A549 (cell line): ENCODE measurements at regions not wholly inside any gene's neighbourhood (a gene's known extent, or its start where the extent isn't known, plus 50 kb on each side); places are given as distances from the start of the nearest gene placed in this dataset.

Experiments
- ATAC-seq, 2 experiments: fragments of 200-7000 bp in 1 of 2; fragments of >200 bp in 1 of 2; cut with Nextera tagmentation in 1 of 2; cut with Tn5 transposase in 1 of 2; 3 replicates each; pipeline versions ENCODE4 v1.8.0 to v1.9.1; 2018 to 2020; ENCODE audit warnings: mild to moderate bottlenecking in 1 of 2, moderate library complexity in 1 of 2
- CTCF ChIA-PET: fragments of 300-600 bp; sonication (Branson Sonifier 250); formaldehyde crosslinking; extraction: SDS; loops from one replicate; lab custom pipeline; 2021; ENCODE audit warnings: antibody characterized with exemption, inconsistent platforms; lab: Yijun Ruan, JAX
- POLR2A ChIA-PET: fragments of 350-600 bp; formaldehyde crosslinking; extraction: SDS; loops from one replicate; lab custom pipeline; 2021; ENCODE audit warnings: antibody characterized with exemption, inconsistent platforms; lab: Yijun Ruan, JAX
- DNase-seq, 2 experiments: peaks; one replicate each; pipeline versions ENCODE4 v3.0.0 to v3.0.0-alpha.2; 2011 to 2016; ENCODE audit warnings: low read depth in 1 of 2, low spot score in 1 of 2
- FAIRE-seq: peaks from 2 replicates; lab custom pipeline; 2011; peaks lifted over from hg19 to GRCh38; lab: Jason Lieb, UNC
- H3K27ac ChIP-seq, 2 experiments: fragments of >200 bp; sonication (Bioruptor Twin); formaldehyde crosslinking; 3 replicates each; pipeline ENCODE4 v1.5.1; 2016 to 2017
- H3K4me1 ChIP-seq: fragments of >200 bp; sonication (Bioruptor Twin); formaldehyde crosslinking; 3 replicates; pipeline ENCODE4 v1.6.1; 2016
- H3K4me2 ChIP-seq: fragments of >200 bp; sonication (Bioruptor Twin); formaldehyde crosslinking; 3 replicates; pipeline ENCODE4 v1.6.1; 2016
- H3K4me3 ChIP-seq: fragments of >200 bp; sonication (Bioruptor Twin); formaldehyde crosslinking; 3 replicates; pipeline ENCODE4 v1.5.1; 2016
- H3K9me3 ChIP-seq: fragments of >200 bp; sonication (Bioruptor Twin); formaldehyde crosslinking; 3 replicates; pipeline ENCODE4 v1.6.1; 2016
- CBX8 ChIP-seq: fragments of 200-600 bp; sonication (generic); IDR thresholded peaks from 2 replicates; pipeline ENCODE4 v1.6.1; 2016
- CHD2 ChIP-seq: fragments of 150-350 bp; IDR thresholded peaks from 2 replicates; pipeline ENCODE4 v1.6.1; 2014; ENCODE audit warnings: low read length; ENCODE audit not compliant: partially characterized antibody
- ELK1 ChIP-seq: fragments of 150-350 bp; IDR thresholded peaks from 2 replicates; pipeline ENCODE4 v1.6.1; 2014; ENCODE audit warnings: low read depth, mild to moderate bottlenecking, low read length
- EP300 ChIP-seq, 2 experiments: fragments of >200 bp; sonication (Bioruptor Twin); formaldehyde crosslinking; IDR thresholded peaks; 2 replicates in 1 of 2; 3 replicates in 1 of 2; pipeline ENCODE4 v1.6.1; 2016 to 2017
- FOXS1 ChIP-seq: fragments of 250-450 bp; sonication (Bioruptor Pico); IDR thresholded peaks from 2 replicates; pipeline ENCODE4 v1.5.0; 2020; ENCODE audit warnings: mild to moderate bottlenecking, moderate library complexity
- GATA3 ChIP-seq: IDR thresholded peaks from 2 replicates; pipeline ENCODE4 v1.6.1; 2012; ENCODE audit warnings: borderline replicate concordance
- HES2 ChIP-seq: fragments of >200 bp; sonication (Bioruptor Twin); formaldehyde crosslinking; IDR thresholded peaks from 2 replicates; pipeline ENCODE4 v1.6.1; 2016
- HEYL ChIP-seq: fragments of 250-450 bp; sonication (Bioruptor Pico); IDR thresholded peaks from 2 replicates; pipeline ENCODE4 v1.8.0; 2021; ENCODE audit warnings: mild to moderate bottlenecking, moderate library complexity
- HOXB13 ChIP-seq: fragments of 250-450 bp; sonication (Bioruptor Pico); IDR thresholded peaks from 2 replicates; pipeline ENCODE4 v1.5.0; 2020; ENCODE audit warnings: low read depth, mild to moderate bottlenecking, moderate library complexity
- HOXB5 ChIP-seq: fragments of 250-450 bp; sonication (Bioruptor Pico); IDR thresholded peaks from 2 replicates; pipeline ENCODE4 v1.5.0; 2020; ENCODE audit warnings: mild to moderate bottlenecking, moderate library complexity
- JUN ChIP-seq, 2 experiments: fragments of >200 bp; sonication (Bioruptor Twin); formaldehyde crosslinking; IDR thresholded peaks; 2 replicates in 1 of 2; 3 replicates in 1 of 2; pipeline ENCODE4 v1.6.1; 2016 to 2017
- KDM1A ChIP-seq: fragments of 200-600 bp; sonication (generic); IDR thresholded peaks from 2 replicates; pipeline ENCODE4 v1.6.1; 2016; ENCODE audit warnings: low read depth, mild to moderate bottlenecking
- MAX ChIP-seq: IDR thresholded peaks from 2 replicates; pipeline ENCODE4 v1.6.1; 2012
- MYC ChIP-seq: IDR thresholded peaks from 2 replicates; pipeline ENCODE4 v1.6.1; 2012; ENCODE audit warnings: mild to moderate bottlenecking, inconsistent platforms, low read length, improper control_type of control experiment, borderline replicate concordance
- NR3C1 ChIP-seq: fragments of >200 bp; sonication (Bioruptor Twin); formaldehyde crosslinking; IDR thresholded peaks from 3 replicates; pipeline ENCODE4 v1.6.1; 2017
- PBX3 ChIP-seq: IDR thresholded peaks from 2 replicates; pipeline ENCODE4 v1.6.1; 2012
- PHF8 ChIP-seq: fragments of 200-600 bp; sonication (generic); IDR thresholded peaks from 2 replicates; pipeline ENCODE4 v1.6.1; 2016; ENCODE audit warnings: low read depth, mild to moderate bottlenecking, antibody characterized with exemption, moderate library complexity, borderline replicate concordance
- POLR2A ChIP-seq: IDR thresholded peaks from 2 replicates; pipeline ENCODE4 v1.6.1; 2012; ENCODE audit warnings: mild to moderate bottlenecking, low read length
- RAD21 ChIP-seq, 2 experiments: fragments of >200 bp in 1 of 2; sonication (Bioruptor Twin) in 1 of 2; formaldehyde crosslinking in 1 of 2; IDR thresholded peaks in 1 of 2; conservative IDR thresholded peaks in 1 of 2; 2 replicates in 1 of 2; 3 replicates in 1 of 2; pipeline ENCODE4 v1.6.1; 2012 to 2018; ENCODE audit warnings: inconsistent platforms in 1 of 2
- RFX5 ChIP-seq: fragments of 450-650 bp; IDR thresholded peaks from 2 replicates; pipeline ENCODE4 v1.7.1; 2014; ENCODE audit warnings: antibody characterized with exemption, mild to moderate bottlenecking, moderate library complexity
- SMC3 ChIP-seq: fragments of >200 bp; sonication (Bioruptor Twin); formaldehyde crosslinking; IDR thresholded peaks from 3 replicates; pipeline ENCODE4 v1.6.1; 2018; ENCODE audit warnings: inconsistent platforms
- TFCP2L1 ChIP-seq: fragments of 250-450 bp; sonication (Bioruptor Pico); IDR thresholded peaks from 2 replicates; pipeline ENCODE4 v1.5.0; 2021; ENCODE audit warnings: mild to moderate bottlenecking
- ZC3H11A ChIP-seq: fragments of 450-650 bp; IDR thresholded peaks from 2 replicates; pipeline ENCODE4 v1.6.1; 2014; ENCODE audit warnings: antibody characterized with exemption, mild to moderate bottlenecking
- ZFP36 ChIP-seq: fragments of 450-650 bp; IDR thresholded peaks from 2 replicates; pipeline ENCODE4 v1.6.1; 2014; ENCODE audit warnings: borderline replicate concordance; ENCODE audit not compliant: partially characterized antibody
- ZNF302 ChIP-seq: fragments of 250-450 bp; sonication (Bioruptor Pico); IDR thresholded peaks from 2 replicates; pipeline ENCODE4 v1.9.0; 2021; ENCODE audit warnings: inconsistent platforms, mild to moderate bottlenecking, moderate library complexity
- ZSCAN20 ChIP-seq: fragments of 250-450 bp; sonication (Bioruptor Pico); IDR thresholded peaks from 2 replicates; pipeline ENCODE4 v1.8.0; 2022; ENCODE audit warnings: mild to moderate bottlenecking, moderate library complexity
- WGBS: methylation state at CpG from one replicate; pipeline ENCODE4 v1.1.6; 2017; ENCODE audit errors: missing lambda C conversion rate; 5-methylcytosine and 5-hydroxymethylcytosine counted together

GRCh38 chr9:106207298-106207697, 513.0 kb downstream of the TMEM38B start:
- H3K4me3 ChIP-seq: no peak overlapping the region
- TF ChIP-seq ELK1 (no peak), RFX5 (no peak), POLR2A (no peak), PHF8 (no peak), ZNF302 (CRISPR knock-in tag) (no peak)
- TF ChIP-seq, all 56 proteins: peak for 0
- POLR2A ChIA-PET: no interaction called here
- DNase-seq: no peak
- no peak for FAIRE-seq
- H3K4me1 ChIP-seq: no peaks in the 10 kb centered on the region
- CTCF ChIA-PET: no interaction called here
- ATAC-seq: no peak
- no peak overlapping the region for H3K4me2 ChIP-seq
- no peaks in the 10 kb centered on the region for H3K9me3 ChIP-seq
- H3K27ac ChIP-seq: no peak overlapping the region
- 0% methylated on average over 1 of the region's 1 CpG for WGBS

- ATAC-seq (no peak), DNase-seq (no peak), FAIRE-seq (no peak)
Observed at GRCh38 chr9:106218427-106218826, 524.1 kb downstream of the TMEM38B start.

GRCh38 chr9:106218854-106219253, 524.5 kb downstream of the TMEM38B start:
- no peak for TF ChIP-seq SMC3
- TF ChIP-seq TFCP2L1: no peak
- no peak for TF ChIP-seq CHD2
- no peak for TF ChIP-seq HEYL
- TF ChIP-seq RFX5: no peak
- TF ChIP-seq HOXB5 (CRISPR knock-in tag): no peak
- no peak for FAIRE-seq
- H3K27ac ChIP-seq: no peak overlapping the region
- no peak overlapping the region for H3K4me3 ChIP-seq
- no peak for DNase-seq
- POLR2A ChIA-PET: no interaction called here
- ATAC-seq: no peak
- no peaks in the 10 kb centered on the region for H3K4me1 ChIP-seq
- WGBS: 23% methylated on average over 3 of the region's 3 CpGs
- H3K9me3 ChIP-seq: no peaks in the 10 kb centered on the region
- CTCF ChIA-PET: no interaction called here
- no peak overlapping the region for H3K4me2 ChIP-seq

More at GRCh38 chr9:106218427-106218826, 524.1 kb downstream of the TMEM38B start:
- H3K4me1 ChIP-seq: no peaks in the 10 kb centered on the region
- no peaks in the 10 kb centered on the region for H3K9me3 ChIP-seq
- TF ChIP-seq NR3C1: no peak
- TF ChIP-seq FOXS1 (CRISPR knock-in tag): no peak
- TF ChIP-seq GATA3: no peak
- TF ChIP-seq POLR2A: no peak
- no peak for TF ChIP-seq JUN (IDR thresholded peaks at IDR 0.05)
- no peak for TF ChIP-seq ZSCAN20 (CRISPR knock-in tag)
- no peak for TF ChIP-seq CBX8
- no peak for TF ChIP-seq HOXB13
- TF ChIP-seq MYC: no peak
- no peak for TF ChIP-seq MAX
- ChIA-PET POLR2A (no interaction called here), CTCF (no interaction called here)
- H3K4me3 ChIP-seq: no peak overlapping the region
- no peak overlapping the region for H3K27ac ChIP-seq
- WGBS: 2% methylated on average over 3 of the region's 3 CpGs
- no peak overlapping the region for H3K4me2 ChIP-seq

- Histone ChIP-seq H3K27ac (no peak overlapping the region), H3K4me2 (no peak overlapping the region), H3K4me3 (no peak overlapping the region), H3K9me3 (no peaks in the 10 kb centered on the region), H3K4me1 (no peaks in the 10 kb centered on the region)
- 32% methylated on average over 5 of the region's 5 CpGs for WGBS
- FAIRE-seq: no peak
- ChIA-PET POLR2A (no interaction called here), CTCF (interaction anchor here (1.3 kb wide), 1 partner anchor 339 kb away, joined by 5 read pairs; no protein-coding TSS in a partner anchor)
- TF ChIP-seq TFCP2L1 (no peak), HES2 (no peak), ZFP36 (no peak), KDM1A (no peak), GATA3 (no peak), RFX5 (no peak), EP300 (IDR thresholded peaks at IDR 0.05) (no peak), HEYL (no peak), PBX3 (no peak), ZC3H11A (no peak), RAD21 (conservative IDR thresholded peaks at IDR 0.05 in 1 of 2, IDR thresholded peaks at IDR 0.05 in 1 of 2) (no peak)
- DNase-seq: no peak
- no peak for ATAC-seq
Observed at GRCh38 chr9:106220415-106220814, 526.1 kb downstream of the TMEM38B start.
